Neuronal stem cell (in vitro differentiated cells): ENCODE measurements at regions not wholly inside any gene's neighbourhood (a gene's known extent, or its start where the extent isn't known, plus 50 kb on each side); places are given as distances from the start of the nearest gene placed in this dataset.
"Not testable (repeated sequence)": the region's sequence is repeated elsewhere in the genome, so short reads cannot be mapped to it uniquely, and the experiment has no call there.

Experiments used
- DNase-seq: peaks from one replicate; pipeline ENCODE4 v3.0.0-alpha.2; 2013; ENCODE audit warnings: low spot score
- H2AFZ ChIP-seq: one replicate; pipeline ENCODE4 v1.6.1; 2013; ENCODE audit warnings: mild to moderate bottlenecking, low read length, inconsistent platforms
- H2AK5ac ChIP-seq: 2 replicates; pipeline ENCODE4 v1.6.1; 2013; ENCODE audit warnings: low read depth, mild to moderate bottlenecking, inconsistent platforms, low read length, moderate library complexity, mixed read lengths
- H2BK120ac ChIP-seq: 2 replicates; pipeline ENCODE4 v1.6.1; 2013; ENCODE audit warnings: low read depth, mild to moderate bottlenecking, inconsistent platforms, low read length, moderate library complexity, mixed read lengths
- H2BK12ac ChIP-seq: one replicate; pipeline ENCODE4 v1.6.1; 2013; ENCODE audit warnings: low read length, inconsistent platforms
- H2BK15ac ChIP-seq: 2 replicates; pipeline ENCODE4 v1.6.1; 2013; ENCODE audit warnings: mild to moderate bottlenecking, low read length, inconsistent platforms, mixed read lengths
- H2BK5ac ChIP-seq: one replicate; pipeline ENCODE4 v1.6.1; 2013; ENCODE audit warnings: inconsistent platforms, mild to moderate bottlenecking, low read length, moderate library complexity
- H3K14ac ChIP-seq: one replicate; pipeline ENCODE4 v1.6.1; 2013; ENCODE audit warnings: low read length, inconsistent platforms
- H3K18ac ChIP-seq: 2 replicates; pipeline ENCODE4 v1.6.1; 2013; ENCODE audit warnings: low read length, inconsistent platforms
- H3K23ac ChIP-seq: 2 replicates; pipeline ENCODE4 v1.6.1; 2013; ENCODE audit warnings: low read depth, mild to moderate bottlenecking, mixed read lengths, low read length, inconsistent platforms; ENCODE audit not compliant: poor library complexity
- H3K27ac ChIP-seq: replicated peaks from 3 replicates; pipeline ENCODE4 v1.5.1; 2013; ENCODE audit warnings: low read length, inconsistent platforms
- H3K27me3 ChIP-seq, 3 experiments: 2 replicates each; pipeline ENCODE4 v1.6.1; 2013; ENCODE audit warnings: low read length in 3 of 3, mild to moderate bottlenecking in 2 of 3, inconsistent platforms in 1 of 3, low read depth in 1 of 3, mixed read lengths in 1 of 3, moderate library complexity in 1 of 3; ENCODE audit not compliant: control insufficient read depth in 3 of 3, insufficient read depth in 3 of 3
- H3K36me3 ChIP-seq, 2 donors: replicated peaks in 1 of 2; 2 replicates each; pipeline ENCODE4 v1.6.1; 2013; ENCODE audit warnings: low read length in 2 of 2; ENCODE audit not compliant: control insufficient read depth in 2 of 2, insufficient read depth in 2 of 2
- H3K4ac ChIP-seq: 2 replicates; pipeline ENCODE4 v1.6.1; 2013; ENCODE audit warnings: inconsistent platforms, mild to moderate bottlenecking, low read length, moderate library complexity
- H3K4me1 ChIP-seq, 2 donors: 1 replicate in 1 of 2; 2 replicates in 1 of 2; pipeline ENCODE4 v1.6.1; 2013; ENCODE audit warnings: low read length in 2 of 2, low read depth in 1 of 2; ENCODE audit not compliant: control insufficient read depth in 2 of 2, insufficient read depth in 1 of 2
- H3K4me2 ChIP-seq: one replicate; pipeline ENCODE4 v1.6.1; 2013; ENCODE audit warnings: mild to moderate bottlenecking, low read length, inconsistent platforms; ENCODE audit not compliant: insufficient read depth, poor library complexity, severe bottlenecking
- H3K4me3 ChIP-seq, 2 donors: 2 replicates each; pipeline ENCODE4 v1.5.1; 2013; ENCODE audit warnings: low read length in 2 of 2, mild to moderate bottlenecking in 2 of 2, inconsistent platforms in 1 of 2, moderate library complexity in 1 of 2
- H3K79me1 ChIP-seq: one replicate; pipeline ENCODE4 v1.6.1; 2013; ENCODE audit warnings: low read depth, mild to moderate bottlenecking, inconsistent platforms, low read length, moderate library complexity
- H3K9ac ChIP-seq: one replicate; pipeline ENCODE4 v1.6.1; 2013; ENCODE audit warnings: mild to moderate bottlenecking, low read depth, low read length, inconsistent platforms; ENCODE audit not compliant: poor library complexity
- H3K9me3 ChIP-seq, 2 donors: replicated peaks in 1 of 2; 2 replicates each; pipeline versions ENCODE3 to v1.6.1; 2013; ENCODE audit warnings: low read length in 2 of 2, mild to moderate bottlenecking in 2 of 2, inconsistent platforms in 1 of 2, low read depth in 1 of 2, mixed read lengths in 1 of 2, moderate library complexity in 1 of 2; ENCODE audit not compliant: control insufficient read depth in 2 of 2, insufficient read depth in 1 of 2
- H4K8ac ChIP-seq: one replicate; pipeline ENCODE4 v1.6.1; 2013; ENCODE audit warnings: low read depth, mild to moderate bottlenecking, inconsistent platforms, low read length, moderate library complexity
- H4K91ac ChIP-seq: one replicate; pipeline ENCODE4 v1.6.1; 2013; ENCODE audit warnings: low read length, low read depth, mild to moderate bottlenecking, inconsistent platforms; ENCODE audit not compliant: poor library complexity
- WGBS, 2 donors: extraction: QIAGEN DNeasy Blood & Tissue Kit; methylation state at CpG; one replicate each; pipeline ENCODE4 v1.1.7; 2013; ENCODE audit warnings: missing lambda C conversion rate in 2 of 2, mixed read lengths in 1 of 2; ENCODE audit not compliant: insufficient read length in 2 of 2, insufficient replicate concordance in 1 of 2; ENCODE audit errors: extremely low coverage in 2 of 2; 5-methylcytosine and 5-hydroxymethylcytosine counted together

DNA sequence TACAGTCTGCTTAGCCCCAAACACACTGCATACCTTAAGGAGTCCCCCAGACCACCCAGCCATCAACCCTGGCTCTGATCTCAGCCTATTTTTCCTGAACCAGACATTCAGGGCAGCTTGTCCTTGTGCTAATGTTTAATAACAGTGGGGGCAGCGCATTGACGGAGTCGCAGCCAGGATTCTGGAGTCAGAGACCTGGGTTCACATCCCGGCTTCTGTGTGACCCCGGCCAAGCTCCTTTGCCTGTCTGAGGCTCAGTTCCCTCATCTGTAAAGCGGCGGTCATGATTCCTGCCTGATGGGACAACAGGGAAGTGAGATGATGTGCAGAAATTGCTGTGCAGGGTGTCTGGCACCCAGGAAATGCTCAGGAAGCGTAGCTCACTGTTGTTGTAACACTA lies 63.1 kb downstream of the MATN1 start:
- H3K27ac ChIP-seq, result no peak overlapping the region
- H3K23ac ChIP-seq, result no peak overlapping the region
- H2BK12ac ChIP-seq, result no peak overlapping the region
- no CpG with 5 or more reads among the region's 8 CpGs for WGBS, 2 donors
- H4K8ac ChIP-seq, result no peak overlapping the region
- peaks cover 4% of the 10 kb centered on the region for H3K79me1 ChIP-seq
- no peak overlapping the region for H3K4me2 ChIP-seq
- H3K18ac ChIP-seq, result peak overlapping the region; percentile 67
- no peak overlapping the region for H3K4me3 ChIP-seq
- H3K27me3 ChIP-seq, result peaks cover 0 to 40% (median 0%) of the 10 kb centered on the region in 3 experiments
- H2AK5ac ChIP-seq, result no peak overlapping the region
- H4K91ac ChIP-seq, result no peak overlapping the region
- no peaks in the 10 kb centered on the region for H3K36me3 ChIP-seq
- DNase-seq, result no peak
- H3K9ac ChIP-seq, result no peak overlapping the region
- no peak overlapping the region for H2BK15ac ChIP-seq
- no peak overlapping the region for H3K4ac ChIP-seq
- H3K9me3 ChIP-seq, result no peaks in the 10 kb centered on the region
- no peak overlapping the region for H3K14ac ChIP-seq
- H2AFZ ChIP-seq, result no peak overlapping the region
- H2BK5ac ChIP-seq, result no peak overlapping the region
- H3K4me1 ChIP-seq, result peaks cover 0 to 5% of the 10 kb centered on the region in 2 donors
- no peak overlapping the region for H2BK120ac ChIP-seq

DNA sequence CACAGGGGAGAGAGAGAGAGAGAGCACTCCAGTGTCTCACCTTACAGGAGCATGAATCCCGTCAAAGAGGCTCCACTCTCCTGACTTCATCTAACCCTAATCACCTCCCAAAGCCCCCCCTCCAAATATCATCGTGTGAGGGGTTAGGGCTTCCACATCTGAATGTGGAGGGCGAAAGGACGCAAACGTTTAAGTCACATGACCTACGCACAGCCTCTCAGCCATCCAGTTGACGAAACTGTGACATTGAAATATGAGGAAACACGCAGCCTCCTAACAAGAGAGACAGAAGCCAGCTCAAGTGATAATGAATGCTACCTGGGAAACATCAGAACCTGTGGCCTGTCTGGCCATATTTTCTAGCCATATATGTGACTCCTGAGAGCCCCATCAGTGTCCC lies 63.7 kb downstream of the MATN1 start:
- H3K4me3 ChIP-seq, result no peak overlapping the region
- H2BK15ac ChIP-seq, result no peak overlapping the region
- peak overlapping the region; percentile 21 for H3K18ac ChIP-seq
- no peak overlapping the region for H4K91ac ChIP-seq
- H2AK5ac ChIP-seq, result peak overlapping the region; percentile 49
- no peak overlapping the region for H2BK5ac ChIP-seq
- no peak overlapping the region for H2BK12ac ChIP-seq
- H3K79me1 ChIP-seq, result peaks cover 4% of the 10 kb centered on the region
- no peak overlapping the region for H2AFZ ChIP-seq
- no CpG with 5 or more reads among the region's 8 CpGs for WGBS, 2 donors
- H3K36me3 ChIP-seq, result no peaks in the 10 kb centered on the region
- peak overlapping the region; percentile 60 for H3K14ac ChIP-seq
- no peak for DNase-seq
- peaks cover 0 to 5% of the 10 kb centered on the region in 2 donors for H3K4me1 ChIP-seq
- no peak overlapping the region for H3K4ac ChIP-seq
- H3K23ac ChIP-seq, result no peak overlapping the region
- no peak overlapping the region for H2BK120ac ChIP-seq
- peaks cover 0 to 36% (median 0%) of the 10 kb centered on the region in 3 experiments for H3K27me3 ChIP-seq
- no peak overlapping the region for H4K8ac ChIP-seq
- H3K9ac ChIP-seq, result no peak overlapping the region
- no peak overlapping the region for H3K27ac ChIP-seq
- H3K9me3 ChIP-seq, result no peaks in the 10 kb centered on the region
- H3K4me2 ChIP-seq, result no peak overlapping the region

DNA sequence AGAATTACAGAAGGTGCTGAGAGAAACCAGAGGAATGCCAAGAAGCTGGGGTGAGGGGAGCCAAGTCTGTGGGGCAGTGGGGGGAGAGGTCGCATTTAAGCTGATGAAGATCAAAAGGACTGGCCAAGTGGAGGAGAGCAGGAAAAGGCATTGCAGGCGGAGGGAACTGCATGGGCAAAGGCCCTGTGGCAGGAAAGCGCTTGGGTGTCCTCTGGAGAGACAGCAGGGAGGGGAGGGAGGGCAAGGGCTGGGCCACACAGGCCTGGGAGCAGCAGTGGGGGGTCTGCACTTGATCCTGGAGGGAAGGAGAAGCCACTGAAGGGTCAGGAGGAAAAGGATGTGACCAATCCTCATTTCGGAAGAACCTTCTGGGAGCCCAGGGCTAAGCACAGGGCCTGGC lies 65.0 kb downstream of the MATN1 start:
- WGBS, 2 donors, result no CpG with 5 or more reads among the region's 4 CpGs

DNA sequence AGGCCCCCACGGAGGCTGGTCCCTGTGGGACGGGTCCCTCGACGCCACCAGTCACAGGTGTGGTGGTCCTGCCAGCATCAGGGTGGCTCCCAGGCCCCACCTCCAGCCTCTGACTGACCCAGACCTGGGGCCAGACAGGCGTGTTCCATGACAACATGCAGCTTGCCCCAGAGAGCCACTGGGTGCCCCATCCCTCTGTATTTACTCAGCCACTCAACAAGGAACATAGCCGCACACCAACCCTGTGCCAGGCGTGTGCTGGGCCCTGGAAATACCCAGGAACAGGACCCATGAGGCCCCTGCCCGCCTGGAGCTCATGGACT lies 65.4 kb downstream of the MATN1 start:
- no peak overlapping the region for H3K4me3 ChIP-seq
- no peak overlapping the region for H3K4ac ChIP-seq
- H3K18ac ChIP-seq, result peak overlapping the region; percentile 45
- peak overlapping the region; percentile 38 for H2BK120ac ChIP-seq
- peaks cover 0 to 28% (median 0%) of the 10 kb centered on the region in 3 experiments for H3K27me3 ChIP-seq
- H3K27ac ChIP-seq, result no peak overlapping the region
- no peak overlapping the region for H2AFZ ChIP-seq
- H3K36me3 ChIP-seq, result no peaks in the 10 kb centered on the region
- H3K4me2 ChIP-seq, result no peak overlapping the region
- H4K8ac ChIP-seq, result no peak overlapping the region
- no peak overlapping the region for H3K9ac ChIP-seq
- peak overlapping the region; percentile 84 for H3K14ac ChIP-seq
- no peak overlapping the region for H2AK5ac ChIP-seq
- no peak overlapping the region for H4K91ac ChIP-seq
- H3K9me3 ChIP-seq, result no peaks in the 10 kb centered on the region
- H2BK5ac ChIP-seq, result no peak overlapping the region
- no CpG with 5 or more reads among the region's 8 CpGs for WGBS, 2 donors
- DNase-seq, result no peak
- H3K4me1 ChIP-seq, result peaks cover 0 to 3% of the 10 kb centered on the region in 2 donors
- H2BK12ac ChIP-seq, result peak overlapping the region; percentile 63
- no peak overlapping the region for H3K23ac ChIP-seq
- H3K79me1 ChIP-seq, result peaks cover 4% of the 10 kb centered on the region
- peak overlapping the region; percentile 61 for H2BK15ac ChIP-seq

More for the DNA sequence above, 65.0 kb downstream of the MATN1 start:
- not testable (repeated sequence) for H2AFZ ChIP-seq, H4K8ac ChIP-seq, H2BK12ac ChIP-seq, H4K91ac ChIP-seq, H3K9me3 ChIP-seq, H3K9ac ChIP-seq, H3K18ac ChIP-seq, H2BK5ac ChIP-seq, H2AK5ac ChIP-seq, H3K14ac ChIP-seq, H3K4me3 ChIP-seq, H3K27ac ChIP-seq, H3K4ac ChIP-seq, H2BK120ac ChIP-seq, H2BK15ac ChIP-seq, H3K4me2 ChIP-seq, H3K79me1 ChIP-seq, DNase-seq, H3K36me3 ChIP-seq, H3K4me1 ChIP-seq, H3K23ac ChIP-seq
- H3K27me3 ChIP-seq, result peaks cover 0 to 28% (median 0%) of the 10 kb centered on the region in 3 experiments
